Esophagus (tissue), 2 donors: ENCODE measurements at regions not wholly inside any gene's neighbourhood (a gene's known extent, or its start where the extent isn't known, plus 50 kb on each side); places are given as distances from the start of the nearest gene placed in this dataset.

Source experiments
- H3K27ac ChIP-seq, 2 donors: one replicate each; pipeline ENCODE4 v1.5.1; 2013; ENCODE audit warnings: low read depth in 2 of 2, mild to moderate bottlenecking in 2 of 2, inconsistent platforms in 1 of 2, low read length in 1 of 2, moderate library complexity in 1 of 2
- H3K27me3 ChIP-seq, 2 donors: one replicate each; pipeline ENCODE4 v1.6.1; 2013; ENCODE audit warnings: low read length in 2 of 2, control low read depth in 1 of 2, mild to moderate bottlenecking in 1 of 2; ENCODE audit not compliant: insufficient read depth in 2 of 2, control insufficient read depth in 1 of 2
- H3K36me3 ChIP-seq, 2 donors: one replicate each; pipeline ENCODE4 v1.6.1; 2013; ENCODE audit warnings: low read length in 1 of 2; ENCODE audit not compliant: control insufficient read depth in 2 of 2, insufficient read depth in 2 of 2
- H3K4me1 ChIP-seq, 2 donors: one replicate each; pipeline ENCODE4 v1.6.1; 2013; ENCODE audit warnings: low read length in 1 of 2; ENCODE audit not compliant: control insufficient read depth in 2 of 2, insufficient read depth in 2 of 2
- H3K4me3 ChIP-seq, 2 donors: one replicate each; pipeline ENCODE4 v1.5.1; 2013; ENCODE audit warnings: low read length in 2 of 2, mild to moderate bottlenecking in 2 of 2, low read depth in 1 of 2, moderate library complexity in 1 of 2
- H3K9me3 ChIP-seq, 2 donors: one replicate each; pipeline ENCODE4 v1.6.1; 2013; ENCODE audit warnings: mild to moderate bottlenecking in 2 of 2, low read depth in 1 of 2, low read length in 1 of 2, moderate library complexity in 1 of 2; ENCODE audit not compliant: control insufficient read depth in 2 of 2, insufficient read depth in 1 of 2
- WGBS, 2 donors: extraction: QIAGEN DNeasy Blood & Tissue Kit; methylation state at CpG; one replicate each; pipeline ENCODE4 v1.1.7; 2013; 5-methylcytosine and 5-hydroxymethylcytosine counted together
- donor health status: healthy with polysubstance abuse.
- donor health status: Bipolar disorder and iron deficiency.

- H3K9me3 ChIP-seq, result no peaks in the 10 kb centered on the region
- H3K36me3 ChIP-seq, result no peaks in the 10 kb centered on the region
- H3K4me1 ChIP-seq, result peaks cover 0 to 3% of the 10 kb centered on the region in 2 donors
These were observed 237.2 kb upstream of the DCN start for GRCh38 chr12:91419809-91420208.

DNA sequence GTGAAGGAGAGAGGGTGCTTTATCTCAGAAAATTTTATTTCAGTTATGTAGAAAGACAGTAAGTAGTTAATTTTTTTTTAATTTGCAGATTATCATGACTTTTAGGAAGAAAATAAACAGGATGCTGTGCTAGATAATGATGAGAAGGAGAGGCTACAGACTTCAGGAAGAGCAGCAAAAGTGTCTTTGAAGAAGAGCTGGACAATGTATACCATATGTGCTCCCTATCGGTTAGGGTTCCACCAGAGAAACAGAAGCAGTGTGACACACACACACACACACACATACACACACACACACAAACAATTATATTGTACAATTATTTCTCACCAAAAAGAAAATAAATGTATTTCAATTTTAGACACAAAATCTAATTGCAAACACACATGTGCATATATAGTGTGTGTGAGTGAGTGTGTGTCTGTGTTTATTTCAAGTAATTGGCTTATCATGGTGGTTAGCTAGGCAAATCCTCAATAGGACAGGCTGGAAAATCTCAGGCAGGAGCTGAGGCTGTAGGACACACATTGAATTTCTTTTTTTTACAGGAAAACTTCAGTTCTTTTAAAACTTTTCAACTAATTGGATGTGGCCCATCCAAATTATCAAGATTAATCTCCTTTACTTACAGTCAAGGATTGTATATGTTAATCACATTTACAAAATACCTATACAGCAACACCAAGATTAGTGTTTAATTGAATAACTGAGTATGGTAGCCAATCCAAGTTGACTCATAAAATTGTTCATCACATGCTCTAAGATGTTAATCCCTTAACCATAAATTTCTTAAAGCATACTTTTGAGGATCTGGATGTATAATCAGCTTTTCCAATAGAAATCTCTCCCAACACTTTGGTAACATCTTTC, 235.8 kb upstream of the DCN start:
- H3K27me3 ChIP-seq, result no peaks in the 10 kb centered on the region
- WGBS, 2 donors, result 75 to 86% methylated on average over 1 of the region's 1 CpG
- H3K9me3 ChIP-seq, result no peaks in the 10 kb centered on the region
- no peak overlapping the region for H3K4me3 ChIP-seq
- peaks cover 0 to 3% of the 10 kb centered on the region in 2 donors for H3K4me1 ChIP-seq
- no peak overlapping the region for H3K27ac ChIP-seq
- no peaks in the 10 kb centered on the region for H3K36me3 ChIP-seq

More at GRCh38 chr12:91419809-91420208, 237.2 kb upstream of the DCN start:
- Histone ChIP-seq H3K27me3 (no peaks in the 10 kb centered on the region), H3K27ac (no peak overlapping the region), H3K4me3 (no peak overlapping the region)

DNA sequence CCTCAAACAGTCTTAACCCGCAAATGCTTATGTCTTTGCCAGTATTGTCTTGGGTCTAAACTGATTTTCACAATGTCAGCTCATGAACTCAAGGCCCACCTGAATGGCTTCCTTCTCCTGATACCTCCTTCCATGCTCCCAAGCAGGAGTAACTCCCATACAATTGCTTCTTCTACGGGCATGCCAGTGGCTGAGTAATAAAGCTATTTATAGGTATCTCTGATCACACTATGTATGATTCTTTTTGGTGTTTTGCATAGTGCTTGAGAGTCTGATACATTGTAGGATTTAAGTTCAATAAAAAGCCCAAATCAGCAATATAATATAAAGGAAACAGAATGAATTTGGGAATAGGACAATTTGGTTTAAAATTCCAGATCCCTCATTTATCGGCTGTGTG, 235.0 kb upstream of the DCN start:
- 73 to 84% methylated on average over 3 of the region's 3 CpGs for WGBS, 2 donors
- Histone ChIP-seq H3K9me3 (no peaks in the 10 kb centered on the region), H3K27me3 (no peaks in the 10 kb centered on the region), H3K4me1 (peaks cover 0 to 3% of the 10 kb centered on the region in 2 donors), H3K27ac (no peak overlapping the region), H3K4me3 (no peak overlapping the region), H3K36me3 (no peaks in the 10 kb centered on the region)

DNA sequence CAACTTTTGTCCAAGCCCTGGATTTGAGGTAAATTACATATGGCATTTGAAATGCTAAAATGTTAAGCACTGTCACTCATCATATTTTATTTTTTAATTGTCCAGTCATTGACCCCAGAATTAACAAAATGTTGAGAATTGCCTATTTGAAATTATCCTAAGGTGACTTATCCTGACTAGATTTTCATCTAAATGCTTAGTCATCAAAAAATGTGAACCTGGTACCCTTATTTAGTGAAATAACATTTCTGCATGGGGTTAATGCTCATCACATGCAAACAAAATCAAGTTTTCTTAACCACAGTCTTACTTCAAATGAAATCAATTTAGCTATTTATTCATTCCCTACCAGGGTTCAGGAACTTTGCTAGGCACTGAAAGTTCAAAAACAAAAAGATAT, 232.0 kb upstream of the DCN start:
- H3K27ac ChIP-seq, result no peak overlapping the region

DNA sequence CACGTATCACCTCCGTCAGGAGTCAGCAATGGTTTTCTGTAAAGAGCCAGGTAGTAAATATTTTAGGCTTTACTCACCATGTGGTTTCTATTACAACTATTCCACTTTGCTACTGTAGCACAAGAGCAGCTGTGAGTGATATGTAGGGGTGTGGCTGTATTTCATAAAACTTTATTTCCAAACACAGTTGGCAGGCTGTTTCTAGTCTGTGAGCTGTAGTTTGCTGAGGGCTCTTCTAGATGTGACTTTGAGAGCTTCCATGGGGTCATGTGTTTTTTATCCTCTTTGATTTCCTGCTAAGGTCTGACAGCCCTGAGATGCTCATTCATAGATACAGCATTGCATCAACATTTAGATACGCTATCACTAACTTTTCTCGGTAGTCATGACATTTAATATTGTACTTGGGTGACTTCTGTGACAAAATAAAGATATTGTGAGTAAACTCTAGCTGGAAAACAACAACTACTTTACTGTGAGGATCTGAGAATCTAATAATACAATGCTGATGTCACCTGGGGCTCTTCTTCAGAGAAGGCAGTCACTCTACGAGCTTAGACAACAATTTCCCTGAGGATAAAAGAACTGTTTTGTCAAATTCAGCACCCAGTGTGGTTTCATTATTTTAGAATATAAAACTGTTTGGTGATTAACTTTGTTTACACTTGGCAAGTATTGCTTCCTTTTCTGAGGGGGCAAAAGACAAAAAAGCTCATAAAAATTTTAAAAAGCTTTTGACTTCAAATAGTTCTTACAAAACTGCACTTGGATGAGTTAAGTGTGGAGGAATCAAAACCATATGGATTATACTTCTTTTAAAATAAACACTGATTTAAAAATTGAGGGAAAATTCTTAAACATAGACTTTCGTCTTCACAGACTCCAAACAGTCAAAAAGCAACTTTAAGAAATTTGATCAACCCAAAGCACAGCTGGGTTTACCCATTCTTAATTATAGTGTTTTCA, 231.2 kb upstream of the DCN start:
- Histone ChIP-seq H3K9me3 (no peaks in the 10 kb centered on the region), H3K27ac (no peak overlapping the region), H3K4me1 (no peaks in the 10 kb centered on the region), H3K4me3 (no peak overlapping the region), H3K27me3 (no peaks in the 10 kb centered on the region), H3K36me3 (no peaks in the 10 kb centered on the region)
- WGBS, 2 donors, result 58 to 70% methylated on average over 6 of the region's 6 CpGs

More for the DNA sequence above, 232.0 kb upstream of the DCN start:
- no peaks in the 10 kb centered on the region for H3K9me3 ChIP-seq
- H3K36me3 ChIP-seq, result no peaks in the 10 kb centered on the region
- no peak overlapping the region for H3K4me3 ChIP-seq
- no peaks in the 10 kb centered on the region for H3K27me3 ChIP-seq
- H3K4me1 ChIP-seq, result no peaks in the 10 kb centered on the region

DNA sequence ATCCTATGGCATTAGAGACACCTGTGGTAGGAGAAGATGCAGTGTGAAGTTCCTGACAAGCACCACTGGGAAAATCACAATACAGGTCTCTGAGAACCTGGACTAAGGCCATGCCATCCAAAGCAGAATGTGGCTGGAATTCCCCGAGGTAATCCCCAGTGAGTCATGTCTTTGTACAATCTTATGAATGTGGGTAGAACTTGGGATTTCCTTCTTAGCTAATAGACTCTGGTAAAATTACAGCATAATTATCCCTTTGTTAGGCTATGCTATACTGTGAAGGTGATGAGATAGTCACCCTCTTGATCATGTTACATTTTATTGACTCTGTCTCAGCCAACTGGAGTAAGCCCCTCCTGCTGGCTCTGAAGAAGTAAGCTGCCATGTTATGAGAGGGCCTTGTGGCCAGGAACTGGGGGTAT, 224.3 kb upstream of the DCN start:
- no peaks in the 10 kb centered on the region for H3K9me3 ChIP-seq
- no peaks in the 10 kb centered on the region for H3K36me3 ChIP-seq
- no peak overlapping the region for H3K4me3 ChIP-seq
- 37 to 59% methylated on average over 1 of the region's 1 CpG for WGBS, 2 donors
- H3K27me3 ChIP-seq, result no peaks in the 10 kb centered on the region
- H3K4me1 ChIP-seq, result no peaks in the 10 kb centered on the region
- H3K27ac ChIP-seq, result no peak overlapping the region

DNA sequence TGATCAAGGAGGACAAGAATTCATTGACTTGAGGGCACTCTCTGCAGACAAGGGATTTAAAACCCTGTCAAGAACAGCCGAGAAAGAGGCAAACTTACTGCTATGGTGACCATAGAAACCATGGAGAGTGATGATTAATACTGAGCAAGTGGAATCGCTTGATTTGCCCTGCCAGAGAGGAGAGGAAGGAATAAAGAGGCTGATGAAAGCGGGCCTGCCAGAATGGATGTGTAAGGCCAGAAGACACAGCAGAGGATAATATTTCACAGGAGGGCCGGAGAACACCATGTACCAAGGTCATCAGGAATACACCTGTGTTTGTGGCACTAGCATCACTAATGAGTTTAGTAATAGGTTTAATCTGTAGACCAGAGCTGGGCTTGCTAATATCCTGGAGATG, 221.8 kb upstream of the DCN start:
- no peak overlapping the region for H3K4me3 ChIP-seq
- H3K27ac ChIP-seq, result no peak overlapping the region
- no peaks in the 10 kb centered on the region for H3K36me3 ChIP-seq
- H3K27me3 ChIP-seq, result no peaks in the 10 kb centered on the region
- 90 to 91% methylated on average over 4 of the region's 4 CpGs for WGBS, 2 donors
- no peaks in the 10 kb centered on the region for H3K4me1 ChIP-seq
- H3K9me3 ChIP-seq, result no peaks in the 10 kb centered on the region

GRCh38 chr12:91401190-91401589, 218.6 kb upstream of the DCN start:
- no peaks in the 10 kb centered on the region for H3K9me3 ChIP-seq
- H3K4me3 ChIP-seq, result no peak overlapping the region
- no peaks in the 10 kb centered on the region for H3K27me3 ChIP-seq
- H3K36me3 ChIP-seq, result no peaks in the 10 kb centered on the region
- H3K4me1 ChIP-seq, result no peaks in the 10 kb centered on the region
- no peak overlapping the region for H3K27ac ChIP-seq

DNA sequence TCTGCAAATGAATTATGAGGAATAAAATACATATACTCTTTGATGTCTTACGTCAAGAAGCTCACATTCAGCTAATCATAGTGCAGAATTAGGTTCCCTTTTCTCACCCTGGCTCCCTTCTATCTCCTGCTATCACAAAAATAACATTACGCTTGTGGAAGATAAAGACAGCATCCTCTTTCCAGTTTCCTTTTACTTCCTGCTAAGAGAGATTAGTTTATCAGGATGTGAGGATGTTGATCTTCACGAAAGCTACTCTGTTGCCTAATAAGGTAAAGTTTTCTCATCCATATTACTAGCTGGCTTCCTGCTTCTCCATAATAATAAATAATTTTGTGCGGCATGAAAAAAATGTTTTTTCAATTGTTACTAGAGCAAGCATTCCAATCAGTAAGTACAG, 217.7 kb upstream of the DCN start:
- H3K36me3 ChIP-seq, result no peaks in the 10 kb centered on the region
- H3K4me3 ChIP-seq, result no peak overlapping the region
- 70 to 72% methylated on average over 4 of the region's 4 CpGs for WGBS, 2 donors
- H3K4me1 ChIP-seq, result no peaks in the 10 kb centered on the region
- H3K27ac ChIP-seq, result no peak overlapping the region
- no peaks in the 10 kb centered on the region for H3K9me3 ChIP-seq
- no peaks in the 10 kb centered on the region for H3K27me3 ChIP-seq
